NCI-H1930 (cell line): ENCODE measurements at regions not wholly inside any gene's neighbourhood (a gene's known extent, or its start where the extent isn't known, plus 50 kb on each side); places are given as distances from the start of the nearest gene placed in this dataset.

Experiments
- DNase-seq, 2 experiments: peaks; one replicate each; lab custom pipeline; 2025; lab: John Stamatoyannopoulos, UW

DNA sequence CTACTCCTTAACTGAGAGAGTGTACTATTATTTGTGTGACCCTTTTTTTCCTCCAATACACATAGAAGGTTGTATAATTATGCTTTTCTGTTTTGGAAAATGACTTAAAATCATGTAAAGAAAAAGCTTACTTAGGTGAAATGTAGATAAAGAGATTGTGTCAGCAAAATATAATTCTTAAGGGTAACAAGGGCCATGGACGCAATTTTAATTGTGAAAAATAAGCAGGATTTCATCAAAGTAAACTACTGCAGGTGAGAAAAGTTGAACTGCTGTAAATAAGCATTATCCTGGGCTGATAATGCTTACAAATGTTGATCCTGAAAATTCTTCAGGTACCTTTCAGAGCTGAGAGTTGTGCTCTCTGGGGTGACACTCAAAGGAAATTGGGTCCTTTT lies 141.5 kb downstream of the RPIA start:
- DNase-seq: no peak

DNA sequence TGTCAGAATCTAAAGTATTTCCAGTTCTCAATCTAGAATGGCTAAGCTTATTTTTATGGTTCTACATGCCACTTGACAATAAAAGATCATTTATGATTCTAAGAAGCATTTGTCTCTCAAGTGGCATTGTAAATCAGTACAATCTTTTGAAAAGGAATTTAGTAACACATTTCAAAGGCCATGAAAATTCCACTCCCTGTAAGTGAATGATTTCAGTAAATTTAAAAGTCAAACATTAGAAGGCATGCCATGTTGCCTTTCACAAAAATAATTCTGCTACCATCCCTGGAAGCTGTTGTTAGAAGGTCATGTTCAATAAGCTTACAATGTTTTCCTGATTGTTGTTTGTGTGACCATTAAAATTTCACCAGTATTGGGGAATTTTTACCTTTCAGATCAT lies 142.9 kb downstream of the RPIA start:
- DNase-seq: no peak

DNA sequence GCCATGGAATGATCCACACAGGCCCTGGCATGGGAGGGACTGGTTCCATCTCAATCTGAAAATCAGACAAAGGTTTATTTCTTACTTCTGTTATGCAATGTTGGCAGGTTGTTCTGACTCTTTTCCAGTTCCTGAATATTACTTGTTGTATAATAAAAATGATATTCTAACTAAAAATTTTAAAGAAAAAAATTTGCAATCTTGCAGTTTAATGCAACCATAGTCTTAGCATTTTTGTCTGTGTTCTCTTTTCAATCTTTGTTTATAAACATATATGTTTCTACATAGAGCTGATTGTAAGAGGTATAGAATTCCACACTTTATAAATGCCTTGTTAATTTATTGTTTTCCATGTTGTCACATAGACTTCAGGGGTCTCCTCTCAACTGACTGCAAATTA lies 143.4 kb downstream of the RPIA start:
- DNase-seq: no peak

DNA sequence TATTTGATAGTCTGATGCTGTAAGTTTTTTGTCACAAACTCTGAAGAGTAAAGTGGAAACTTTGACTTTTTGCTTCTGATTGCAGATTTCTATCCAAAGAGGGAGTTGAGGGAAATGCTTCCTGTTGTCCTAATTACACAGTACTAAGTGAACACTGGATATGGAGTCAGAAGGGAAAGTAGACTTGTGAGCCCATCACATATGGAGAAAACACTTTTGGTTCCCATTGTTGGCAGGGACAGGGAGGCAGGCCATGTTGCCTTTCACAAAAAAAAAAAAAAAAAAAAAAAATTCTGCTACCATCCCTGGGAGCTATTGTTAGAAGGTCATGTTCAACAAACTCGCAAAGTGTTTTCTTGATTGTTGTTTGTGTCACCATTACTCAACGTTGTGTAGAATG lies 144.3 kb downstream of the RPIA start:
- no peak for DNase-seq

DNA sequence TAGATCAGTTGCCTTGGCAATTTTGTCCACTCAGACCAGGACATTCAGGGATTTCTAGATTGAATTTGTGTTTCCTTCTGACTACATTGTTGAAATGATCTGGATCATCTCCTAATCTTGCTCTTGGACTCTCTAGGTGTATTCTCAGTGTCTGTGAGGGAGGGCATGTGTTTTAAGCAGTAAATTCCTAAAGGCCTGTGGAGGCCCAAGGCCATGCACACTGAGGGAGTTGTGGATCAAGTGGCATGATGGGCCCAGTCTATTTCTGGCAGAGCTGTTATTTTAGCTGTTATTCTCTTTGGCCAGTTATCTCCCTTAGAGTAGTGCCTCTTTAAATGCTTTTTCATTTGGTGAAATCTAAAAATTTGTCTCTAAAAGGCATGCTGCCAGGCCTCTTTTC lies 144.9 kb downstream of the RPIA start:
- DNase-seq: no peak

DNA sequence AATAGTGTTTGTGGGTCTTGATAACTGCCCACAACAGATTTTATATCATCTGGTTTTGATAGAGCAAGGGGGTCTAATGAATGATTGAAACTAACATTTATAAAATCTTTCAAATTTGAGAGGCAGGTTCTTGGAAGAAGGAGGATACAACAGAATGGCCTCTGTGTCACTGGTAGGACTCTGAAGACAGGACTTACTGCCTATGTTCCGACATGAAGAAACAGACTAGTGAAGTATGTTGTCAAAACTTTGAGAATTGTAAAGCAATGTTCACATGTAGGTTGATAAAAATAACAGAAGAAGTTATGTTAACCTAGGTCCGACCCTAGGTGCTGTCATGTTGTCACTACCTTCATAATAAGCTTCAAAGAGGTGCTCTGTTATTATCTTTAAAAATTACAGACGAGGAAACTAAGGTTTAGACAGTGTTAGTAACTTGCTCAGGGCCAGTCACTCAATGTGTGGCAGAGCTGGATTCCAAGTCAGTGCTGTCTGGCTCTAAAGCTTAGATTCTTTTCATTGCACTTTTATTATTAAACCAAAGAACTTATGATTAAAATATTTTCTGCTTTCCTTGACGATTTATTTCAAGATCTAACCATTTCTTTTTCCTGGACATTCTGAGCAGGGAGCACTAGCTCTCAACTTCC lies 146.2 kb downstream of the RPIA start:
- no peak for DNase-seq

DNA sequence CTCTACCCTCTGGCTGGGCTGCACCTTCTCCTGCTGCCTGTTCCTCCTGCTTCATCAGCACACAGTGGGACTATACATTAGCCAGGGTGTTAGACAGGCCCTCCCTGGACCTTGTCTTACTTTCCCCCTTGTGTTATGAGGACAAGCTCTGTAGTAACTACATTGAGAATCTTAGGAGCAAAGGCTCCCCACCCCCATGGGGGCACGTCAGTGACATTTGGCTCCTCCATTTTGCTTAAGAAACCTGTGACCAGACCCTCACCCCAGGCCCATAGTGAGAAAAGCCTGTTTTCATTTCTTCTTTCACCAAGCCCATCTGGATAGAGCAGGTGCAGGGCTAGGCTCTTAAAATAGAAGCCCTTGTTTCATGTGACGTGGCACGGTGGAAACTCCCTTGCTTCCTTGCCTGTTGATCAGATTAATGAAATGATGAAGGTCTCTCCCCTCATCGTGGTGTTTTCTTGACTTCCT lies 146.7 kb downstream of the RPIA start:
- DNase-seq: no peak

DNA sequence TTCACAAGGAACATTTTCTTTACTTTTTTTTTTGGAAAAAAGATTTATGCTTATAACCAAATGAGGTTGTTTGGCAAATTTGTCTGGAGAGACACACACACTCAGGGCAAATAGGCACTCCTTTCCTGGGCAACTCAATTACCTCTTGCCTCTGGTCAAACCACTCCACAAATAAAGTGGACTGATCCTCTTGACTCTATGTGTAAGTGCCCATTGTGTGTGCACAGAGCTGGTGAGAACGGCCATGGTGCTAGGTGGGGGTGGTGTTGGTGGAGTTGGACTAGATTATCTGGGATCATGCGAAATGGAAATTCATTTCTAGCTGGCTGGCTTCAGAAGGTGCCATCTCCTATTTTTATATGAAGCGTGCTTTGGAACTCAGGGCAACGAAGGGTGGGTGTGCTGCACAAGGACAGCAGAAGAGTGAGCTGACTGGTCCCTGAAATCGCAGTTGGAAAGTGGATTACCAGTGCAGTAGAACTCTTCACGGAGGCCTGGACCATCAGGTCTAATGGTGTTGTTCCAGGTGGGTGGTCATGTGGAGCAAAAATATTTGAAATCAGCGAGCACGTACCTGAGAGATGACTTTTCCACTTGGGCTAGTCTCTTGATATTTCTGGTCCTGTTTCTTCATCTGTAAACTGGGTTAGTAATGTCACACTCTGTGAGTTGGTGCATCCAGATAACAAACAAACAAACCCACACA lies 149.9 kb downstream of the RPIA start:
- no peak for DNase-seq

DNA sequence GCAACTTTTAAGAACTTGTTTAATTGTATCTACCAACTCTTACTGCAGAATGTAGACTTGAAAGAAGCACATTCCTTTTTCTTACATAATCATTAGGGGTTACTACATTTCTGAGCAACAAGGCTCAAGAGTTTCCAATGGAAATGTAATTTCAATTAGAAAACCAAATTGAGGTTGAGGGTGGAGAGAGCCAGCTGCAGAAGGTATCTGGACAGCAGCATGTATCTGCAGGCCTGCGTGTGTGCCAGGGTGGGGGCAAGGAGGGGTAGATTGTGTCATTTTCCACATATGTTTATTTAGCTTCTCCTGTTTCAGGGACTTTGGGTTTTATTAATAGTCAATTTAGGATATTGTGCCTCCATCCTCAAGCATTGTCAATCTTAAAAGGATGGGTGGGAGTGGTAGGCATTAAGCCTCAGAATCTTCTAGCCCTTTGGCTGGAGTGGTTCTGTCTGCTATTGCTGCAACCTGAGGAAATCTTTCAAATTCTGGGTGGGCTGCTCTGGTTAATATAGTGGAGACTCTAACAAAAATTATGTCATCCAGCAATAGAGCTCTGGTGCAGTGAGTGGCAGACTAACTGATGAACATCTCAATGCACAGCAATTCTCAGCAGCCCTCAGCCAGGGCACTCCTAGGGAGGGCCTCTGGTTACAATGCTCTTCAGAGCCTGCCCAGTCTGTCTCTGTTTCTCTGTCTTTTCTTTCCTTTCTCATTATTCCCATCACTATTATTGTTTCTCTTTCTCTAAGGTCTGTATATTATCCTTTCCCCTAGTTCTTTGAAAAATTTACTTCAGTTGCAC lies 151.4 kb downstream of the RPIA start:
- DNase-seq: no peak

DNA sequence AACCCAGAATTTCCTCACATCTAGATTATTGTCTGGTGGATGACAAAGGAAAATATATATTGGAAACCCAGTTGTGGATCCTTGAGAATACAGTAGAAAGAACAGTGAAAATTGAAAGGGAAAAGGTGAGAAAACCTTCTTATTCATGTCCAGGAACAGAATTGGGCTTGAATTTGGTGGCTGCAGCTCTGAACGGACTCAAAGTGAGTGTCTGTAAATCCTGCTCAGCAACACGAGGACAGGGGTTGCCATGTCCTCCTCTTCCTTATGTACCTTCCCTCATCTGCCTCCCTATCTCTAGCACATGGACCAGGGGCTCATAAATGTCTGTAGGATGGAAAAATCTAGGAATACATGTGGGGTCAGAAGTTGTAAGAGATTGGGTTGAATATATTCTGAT lies 152.2 kb downstream of the RPIA start:
- DNase-seq: no peak

DNA sequence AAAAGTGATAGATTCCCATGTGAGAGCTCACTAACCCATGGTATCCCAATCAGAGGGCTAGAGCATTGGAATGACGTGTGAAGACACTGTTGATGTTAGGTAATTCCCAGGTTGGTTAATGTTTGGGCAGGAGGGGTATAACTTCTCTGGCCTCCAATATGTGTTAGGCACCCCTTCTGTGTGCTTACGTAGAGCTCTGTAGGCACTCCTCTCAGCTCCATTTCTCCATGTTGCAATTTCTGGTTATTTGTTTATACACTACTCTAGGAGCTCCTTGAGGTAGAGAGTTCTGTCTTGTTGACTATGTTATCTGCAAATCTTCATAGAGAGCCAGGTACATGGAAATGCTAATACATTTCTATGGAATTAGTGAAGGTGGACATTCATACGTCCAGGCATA lies 153.5 kb downstream of the RPIA start:
- DNase-seq: no peak

DNA sequence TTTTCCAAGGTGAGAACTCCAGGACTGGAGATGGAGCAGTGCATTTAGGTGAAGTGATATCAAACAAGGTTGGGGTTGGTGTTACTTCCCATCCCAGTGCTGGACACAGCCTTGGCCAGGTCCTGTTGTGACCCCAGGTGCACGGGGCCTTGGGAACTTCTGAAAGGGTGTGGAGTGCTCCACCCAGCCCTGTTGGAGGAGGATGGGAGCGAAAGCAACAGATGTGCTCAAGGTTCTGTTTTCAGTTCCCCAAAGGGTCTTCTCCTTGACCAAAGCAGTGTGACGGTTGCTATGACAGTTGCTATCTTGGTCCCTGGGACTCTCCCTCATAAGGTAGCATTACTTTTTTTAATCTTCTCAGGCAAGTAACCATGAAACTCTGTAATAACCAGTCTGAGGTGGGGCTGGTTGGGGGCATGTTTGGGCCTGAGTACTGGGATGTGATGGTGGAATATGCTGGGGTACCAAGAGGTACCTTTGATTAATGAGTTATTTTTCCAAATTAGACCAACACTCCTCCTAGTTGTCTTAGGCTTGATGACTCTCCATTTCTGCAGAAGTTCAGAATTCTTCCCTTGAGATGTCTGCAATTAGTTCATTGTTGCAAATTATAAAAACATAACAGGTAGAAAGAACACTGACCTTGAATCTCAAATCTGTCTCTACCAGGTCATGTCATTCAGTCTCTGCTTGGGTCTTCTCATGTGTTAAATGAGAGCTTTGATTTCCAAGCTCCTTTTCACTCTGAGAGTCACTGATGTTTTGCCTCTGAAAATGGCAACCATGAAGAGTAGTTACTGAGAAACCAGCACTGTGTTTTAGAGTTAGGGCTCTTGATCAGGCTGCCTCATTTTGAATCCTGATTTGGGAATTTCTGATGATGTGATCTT lies 154.5 kb downstream of the RPIA start:
- DNase-seq: no peak

DNA sequence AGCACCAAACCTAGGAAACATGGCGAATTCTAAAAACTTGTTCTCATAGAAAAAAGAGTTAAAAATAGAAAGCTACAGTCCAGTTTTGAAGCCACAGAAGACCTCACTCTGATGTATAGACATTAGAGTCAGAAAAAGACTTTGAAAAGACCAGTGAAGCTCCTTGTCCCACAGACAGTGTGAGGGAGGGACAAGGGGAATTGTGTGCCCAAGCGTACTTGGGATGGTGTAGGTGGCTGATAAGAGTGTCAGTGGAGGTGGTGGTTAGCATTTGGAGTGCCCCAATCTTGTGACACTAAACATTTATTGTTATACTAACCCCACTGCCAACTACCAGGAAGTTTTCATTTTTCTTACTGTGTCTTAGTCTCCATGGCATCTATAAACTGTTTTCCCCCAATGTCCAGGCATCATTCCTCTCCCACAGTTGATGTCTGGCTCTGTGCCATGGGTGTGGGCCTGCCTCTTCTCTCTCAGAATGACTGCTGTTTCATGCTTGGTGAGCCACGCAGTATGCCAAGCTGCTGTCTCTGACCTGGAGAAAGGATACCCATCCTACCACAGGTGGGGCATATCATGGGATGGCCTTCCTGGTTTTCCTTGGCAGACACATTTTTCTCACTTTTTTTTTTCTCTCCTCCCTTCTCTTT lies 161.4 kb downstream of the RPIA start:
- no peak for DNase-seq

DNA sequence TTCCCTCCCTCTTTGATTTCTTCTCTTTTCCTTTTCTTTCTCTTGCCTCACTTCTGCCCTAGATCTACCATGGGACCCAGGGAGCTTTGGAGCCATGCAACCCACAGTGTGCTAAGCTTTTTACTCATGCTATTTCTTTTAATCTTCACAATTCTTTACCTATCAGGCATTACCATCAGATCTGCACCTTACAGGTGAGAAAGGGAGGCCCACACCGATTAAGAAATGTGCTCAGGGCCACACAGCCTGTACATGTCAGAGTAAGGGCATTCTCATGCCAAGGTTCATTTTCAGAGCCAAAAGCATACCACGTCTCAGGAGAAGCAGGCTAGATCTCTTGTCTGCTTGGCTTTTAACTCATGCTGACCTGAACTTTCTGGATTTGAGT lies 161.9 kb downstream of the RPIA start:
- no peak for DNase-seq

DNA sequence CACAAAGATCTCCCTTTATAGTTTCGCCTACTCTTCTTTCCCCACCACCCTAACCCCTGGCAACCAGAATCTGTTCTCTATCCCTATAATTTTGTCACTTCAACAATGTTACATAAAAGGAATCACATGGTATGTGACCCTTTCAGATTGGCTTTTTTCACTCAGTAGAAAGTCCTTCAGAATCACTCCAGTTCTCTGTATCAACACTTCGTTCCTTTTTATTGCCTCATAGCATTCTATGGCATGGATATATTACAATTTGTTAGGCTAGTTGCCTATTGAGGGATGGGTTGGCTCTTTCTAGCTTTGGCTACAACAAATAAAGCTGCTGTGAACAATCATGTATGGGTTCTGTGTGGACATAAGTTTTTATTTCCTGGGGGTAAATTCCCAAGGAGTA lies 163.1 kb downstream of the RPIA start:
- no peak for DNase-seq

DNA sequence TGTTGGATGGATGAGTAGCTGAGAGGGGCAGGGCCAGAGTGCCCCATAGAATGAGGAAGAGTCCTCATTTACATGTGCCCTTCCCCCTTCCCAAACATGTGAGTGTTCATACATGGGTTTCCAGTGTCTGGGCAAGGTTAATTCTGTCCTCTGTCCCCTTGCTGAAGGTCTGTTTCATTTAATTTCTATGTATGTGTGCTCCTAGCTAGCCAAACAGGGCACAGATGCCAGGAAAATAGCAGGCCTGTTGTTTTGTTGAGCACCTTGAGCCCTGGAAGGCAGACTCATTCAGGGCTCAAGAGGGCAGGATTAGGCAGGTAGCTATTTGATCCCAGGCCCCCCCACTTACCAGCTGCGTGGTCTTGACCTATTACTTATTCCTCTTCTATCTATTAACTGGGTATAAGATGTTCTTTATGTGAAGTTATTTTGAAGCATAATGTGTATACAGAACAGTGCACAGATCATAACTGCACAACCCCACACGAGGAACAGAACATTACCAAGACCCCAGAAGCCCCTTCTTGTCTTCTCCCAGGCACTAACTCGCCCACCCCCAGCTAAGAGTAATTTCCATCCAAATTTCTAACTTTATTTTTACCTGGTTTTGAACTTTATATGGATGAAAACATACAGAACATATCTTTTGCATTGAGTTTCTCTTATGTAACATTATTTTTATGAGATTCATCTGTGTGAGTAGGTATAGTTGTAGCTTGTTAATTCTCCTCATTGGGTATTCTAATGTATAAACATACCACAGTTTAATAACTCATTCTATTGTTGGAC lies 164.3 kb downstream of the RPIA start:
- DNase-seq: no peak

DNA sequence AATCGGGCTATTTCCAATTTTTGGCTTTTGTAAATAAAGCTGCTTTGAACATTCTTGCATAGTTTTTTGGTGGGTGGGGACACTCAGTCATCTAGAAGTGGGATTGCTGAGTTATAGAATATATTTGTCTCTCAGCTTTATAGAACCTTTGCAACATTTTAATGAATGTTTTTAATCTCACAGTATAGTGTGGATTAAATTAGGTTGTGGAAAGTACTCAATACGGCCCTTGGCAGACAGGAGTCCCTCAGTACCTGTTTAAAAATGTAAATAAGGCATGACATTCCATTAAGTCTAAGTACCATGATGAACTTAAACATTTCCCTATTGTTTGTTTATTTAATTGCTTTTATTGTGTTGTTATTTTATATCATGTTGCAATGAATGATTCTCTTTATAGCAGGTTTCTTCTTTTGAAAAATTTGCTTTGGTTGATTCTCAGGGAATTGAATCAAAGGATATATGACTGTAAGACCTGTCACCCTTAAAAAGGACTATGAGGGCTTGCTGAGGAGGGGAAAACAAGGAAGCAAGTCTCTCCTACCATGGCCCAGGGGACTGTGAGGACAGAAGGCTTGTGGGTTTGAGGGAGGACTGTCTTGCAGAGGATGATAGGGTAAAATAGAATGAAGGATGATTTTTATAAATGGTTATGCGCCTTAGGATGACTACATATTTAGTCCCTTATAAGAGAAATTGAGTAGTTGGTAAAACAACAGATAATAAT lies 165.1 kb downstream of the RPIA start:
- no peak for DNase-seq

DNA sequence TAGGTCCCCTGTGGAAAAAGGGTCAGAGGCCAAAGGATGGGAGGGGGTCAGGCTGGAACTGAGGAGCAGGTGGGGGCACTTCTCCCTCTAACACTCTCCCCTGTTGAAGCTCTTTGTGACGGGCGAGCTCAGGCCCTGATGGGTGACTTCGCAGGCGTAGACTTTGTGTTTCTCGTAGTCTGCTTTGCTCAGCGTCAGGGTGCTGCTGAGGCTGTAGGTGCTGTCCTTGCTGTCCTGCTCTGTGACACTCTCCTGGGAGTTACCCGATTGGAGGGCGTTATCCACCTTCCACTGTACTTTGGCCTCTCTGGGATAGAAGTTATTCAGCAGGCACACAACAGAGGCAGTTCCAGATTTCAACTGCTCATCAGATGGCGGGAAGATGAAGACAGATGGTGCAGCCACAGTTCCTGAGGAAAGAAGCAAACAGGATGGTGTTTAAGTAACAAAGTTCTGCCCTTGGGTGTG lies 165.8 kb downstream of the RPIA start:
- no peak for DNase-seq

DNA sequence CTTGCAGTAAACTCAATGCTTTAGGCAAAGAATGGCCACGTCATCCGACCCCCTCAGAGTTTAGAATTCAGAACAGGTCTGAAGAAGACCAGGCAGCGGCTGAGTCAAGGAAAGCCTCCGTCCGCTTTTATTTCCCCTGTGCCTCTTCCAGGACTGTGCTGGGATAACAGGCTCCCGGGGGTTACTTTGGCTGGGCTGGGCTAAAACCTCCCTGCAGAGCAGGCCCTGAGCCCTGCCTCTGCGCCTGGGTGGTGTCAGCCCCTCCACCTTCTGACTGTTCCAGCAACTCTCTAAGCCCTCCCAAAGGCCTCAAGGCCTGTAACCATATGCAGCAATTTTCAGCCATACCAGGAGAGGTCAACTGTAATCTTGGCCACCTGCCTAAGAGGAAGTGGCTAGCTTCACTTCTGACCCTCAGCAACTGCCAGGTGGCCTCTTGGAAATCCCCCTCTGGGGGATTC lies 166.5 kb downstream of the RPIA start:
- no peak for DNase-seq

DNA sequence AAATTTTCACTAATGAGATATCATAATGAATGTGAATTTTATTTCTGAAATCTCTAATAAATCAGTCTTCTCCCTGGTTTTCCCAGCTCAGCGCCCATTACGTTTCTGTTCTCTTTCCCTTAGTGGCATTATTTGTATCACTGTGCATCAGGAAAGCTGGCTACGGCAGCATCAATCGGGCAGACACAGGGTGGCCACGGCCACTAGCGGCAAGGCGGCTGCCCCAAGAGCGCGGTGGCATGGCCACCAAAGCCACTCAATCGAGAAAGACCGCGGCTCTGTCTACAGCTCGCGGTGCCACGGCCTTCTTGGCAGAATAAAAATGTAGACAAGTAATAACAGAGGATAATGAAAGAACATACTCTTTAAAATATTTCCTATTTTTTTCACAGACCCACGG lies 168.0 kb downstream of the RPIA start:
- DNase-seq: no peak
